Uterus (tissue), 2 donors: ENCODE measurements at regions not wholly inside any gene's neighbourhood (a gene's known extent, or its start where the extent isn't known, plus 50 kb on each side); places are given as distances from the start of the nearest gene placed in this dataset.

Source experiments
- POLR2A ChIP-seq, 2 donors: fragments of 450-650 bp; IDR thresholded peaks; one replicate each; pipeline ENCODE4 v1.6.1; 2016; ENCODE audit warnings: antibody characterized with exemption in 2 of 2, mild to moderate bottlenecking in 1 of 2, moderate library complexity in 1 of 2
- TF ChIP-seq, protein P1 (sequence below), 4 experiments: fragments of 200-600 bp in 2 of 4; fragments of 450-650 bp in 2 of 4; sonication (generic) in 2 of 4; IDR thresholded peaks; one replicate each; pipeline ENCODE4 v1.5.1; 2016 to 2019; ENCODE audit warnings: antibody characterized with exemption in 4 of 4, mild to moderate bottlenecking in 2 of 4, moderate library complexity in 1 of 4

GRCh38 chr1:48121955-48122354 lies 100.6 kb upstream of the SLC5A9 start:
- TF ChIP-seq, protein P1, sequence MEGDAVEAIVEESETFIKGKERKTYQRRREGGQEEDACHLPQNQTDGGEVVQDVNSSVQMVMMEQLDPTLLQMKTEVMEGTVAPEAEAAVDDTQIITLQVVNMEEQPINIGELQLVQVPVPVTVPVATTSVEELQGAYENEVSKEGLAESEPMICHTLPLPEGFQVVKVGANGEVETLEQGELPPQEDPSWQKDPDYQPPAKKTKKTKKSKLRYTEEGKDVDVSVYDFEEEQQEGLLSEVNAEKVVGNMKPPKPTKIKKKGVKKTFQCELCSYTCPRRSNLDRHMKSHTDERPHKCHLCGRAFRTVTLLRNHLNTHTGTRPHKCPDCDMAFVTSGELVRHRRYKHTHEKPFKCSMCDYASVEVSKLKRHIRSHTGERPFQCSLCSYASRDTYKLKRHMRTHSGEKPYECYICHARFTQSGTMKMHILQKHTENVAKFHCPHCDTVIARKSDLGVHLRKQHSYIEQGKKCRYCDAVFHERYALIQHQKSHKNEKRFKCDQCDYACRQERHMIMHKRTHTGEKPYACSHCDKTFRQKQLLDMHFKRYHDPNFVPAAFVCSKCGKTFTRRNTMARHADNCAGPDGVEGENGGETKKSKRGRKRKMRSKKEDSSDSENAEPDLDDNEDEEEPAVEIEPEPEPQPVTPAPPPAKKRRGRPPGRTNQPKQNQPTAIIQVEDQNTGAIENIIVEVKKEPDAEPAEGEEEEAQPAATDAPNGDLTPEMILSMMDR (IDR thresholded peaks at IDR 0.05), result no peak
- TF ChIP-seq POLR2A (IDR thresholded peaks at IDR 0.05), result no peak
